HS-27A (cell line): ENCODE measurements at regions not wholly inside any gene's neighbourhood (a gene's known extent, or its start where the extent isn't known, plus 50 kb on each side); places are given as distances from the start of the nearest gene placed in this dataset.

Experiments
- DNase-seq: peaks from one replicate; pipeline ENCODE4 v3.0.0-alpha.2; 2012; ENCODE audit warnings: low read depth, missing footprints

- DNase-seq: no peak
These were observed 1329.0 kb upstream of the WWC1 start for GRCh38 chr5:166962461-166962860.

DNA sequence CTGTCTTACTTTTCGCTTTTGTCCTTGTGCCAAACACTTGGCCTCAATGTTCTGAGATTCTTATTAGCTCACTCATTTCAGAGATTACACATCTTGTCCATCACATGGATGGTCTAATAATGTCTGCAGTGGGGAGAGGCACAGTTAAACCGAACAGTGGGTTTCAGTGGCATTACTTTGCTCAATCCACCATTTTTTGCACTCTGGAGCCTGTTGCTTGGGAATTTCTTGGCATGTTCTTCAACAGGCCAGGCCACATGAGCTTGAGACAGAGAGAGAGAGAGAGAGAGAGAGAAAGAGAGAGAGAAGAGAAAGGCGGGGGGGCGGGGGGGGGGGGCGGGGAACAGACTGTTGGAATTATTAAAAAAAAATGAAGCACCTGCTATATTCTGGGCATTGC is 1327.8 kb upstream of the WWC1 start:
- no peak for DNase-seq

GRCh38 chr5:166977911-166978422 is 1313.5 kb upstream of the WWC1 start:
- DNase-seq: no peak

DNA sequence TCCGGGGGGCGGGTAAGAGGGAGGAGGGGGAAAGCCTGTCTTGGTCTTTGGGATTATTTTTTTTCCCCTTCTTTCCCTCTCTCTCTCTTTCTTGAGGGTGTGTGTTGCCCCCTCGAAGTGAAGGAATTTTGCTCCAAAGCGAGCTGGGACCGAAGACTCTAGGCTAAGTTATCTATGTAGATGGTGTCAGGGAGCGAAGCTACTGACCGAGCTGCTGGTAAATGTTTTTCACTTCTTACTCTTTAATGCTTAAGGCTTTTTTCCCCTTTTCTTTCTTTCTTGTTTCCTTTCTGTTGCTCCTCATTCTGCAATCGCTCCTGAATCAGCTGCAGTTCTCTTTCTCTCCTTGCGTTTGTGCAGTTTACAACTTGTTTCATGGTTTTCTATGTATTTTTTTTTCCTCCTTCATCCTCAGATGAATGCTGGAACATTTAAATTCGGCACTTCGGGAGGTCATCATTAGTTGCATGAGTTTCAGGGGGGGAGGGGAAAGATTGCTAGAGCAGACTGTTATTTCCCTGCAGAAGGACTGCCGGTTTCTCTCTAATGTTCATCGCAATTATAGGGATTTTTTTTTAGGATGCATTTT is 1312.0 kb upstream of the WWC1 start:
- DNase-seq: no peak

DNA sequence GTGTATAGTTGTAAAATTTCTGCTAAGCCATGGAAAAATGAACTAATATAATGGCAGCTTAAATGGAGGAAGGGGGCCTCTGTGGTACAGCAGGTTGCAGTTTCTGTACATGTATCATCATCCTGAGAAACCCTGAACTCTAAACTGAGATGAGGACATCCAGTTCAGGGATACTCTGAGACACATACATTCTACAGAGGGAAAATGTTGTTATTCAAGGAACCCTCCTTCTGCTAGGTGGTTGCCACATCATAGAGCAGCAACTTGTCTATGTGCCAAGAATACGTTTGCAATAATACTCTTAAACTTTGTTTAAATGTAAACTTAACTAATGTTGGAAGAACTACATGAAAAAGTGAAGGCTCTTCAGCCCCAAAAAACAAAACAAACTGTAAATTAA is 1310.8 kb upstream of the WWC1 start:
- DNase-seq: no peak

GRCh38 chr5:166982226-166982625 is 1309.2 kb upstream of the WWC1 start:
- no peak for DNase-seq

- no peak for DNase-seq
These were observed 1299.8 kb upstream of the WWC1 start for GRCh38 chr5:166991601-166992000.

DNA sequence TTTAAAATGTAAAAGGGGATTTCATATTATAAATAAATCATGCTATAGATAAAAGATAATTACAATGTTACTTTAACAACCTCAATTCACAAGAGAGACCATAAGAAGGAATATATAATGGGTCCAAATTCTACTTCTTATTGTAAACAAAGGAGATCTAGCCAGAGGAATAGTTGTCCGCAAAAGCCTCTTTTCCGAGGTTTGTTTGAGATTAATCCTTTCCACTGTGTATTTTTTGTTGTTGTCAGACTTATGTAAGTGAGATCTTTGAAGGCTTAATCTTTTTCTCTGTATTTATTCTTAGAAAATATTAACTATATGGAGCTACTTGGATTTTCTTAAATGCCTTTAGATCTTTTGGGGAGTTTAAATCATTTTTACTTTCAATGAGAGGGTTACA is 1299.3 kb upstream of the WWC1 start:
- DNase-seq: no peak

GRCh38 chr5:166992874-166993722 is 1298.3 kb upstream of the WWC1 start:
- no peak for DNase-seq

DNA sequence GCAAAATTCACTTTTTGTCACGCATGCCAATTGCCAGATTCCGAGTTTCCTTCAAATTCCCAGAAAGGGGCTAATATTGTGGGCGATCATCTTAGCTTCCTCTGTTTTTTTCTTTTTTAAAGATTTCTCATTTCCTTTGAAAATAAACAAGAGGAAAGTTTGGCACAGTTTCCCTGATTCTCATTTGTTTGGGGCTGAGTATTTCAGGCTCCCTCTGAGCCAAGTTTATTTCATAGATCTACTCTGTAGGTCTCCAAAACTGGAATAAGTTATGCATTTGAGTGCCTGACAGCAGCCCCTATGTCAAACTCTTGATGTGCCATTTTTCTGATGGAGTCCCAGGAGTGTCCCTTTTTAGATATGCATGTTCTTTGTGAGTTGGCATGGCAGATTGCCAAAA is 1297.2 kb upstream of the WWC1 start:
- DNase-seq: no peak

DNA sequence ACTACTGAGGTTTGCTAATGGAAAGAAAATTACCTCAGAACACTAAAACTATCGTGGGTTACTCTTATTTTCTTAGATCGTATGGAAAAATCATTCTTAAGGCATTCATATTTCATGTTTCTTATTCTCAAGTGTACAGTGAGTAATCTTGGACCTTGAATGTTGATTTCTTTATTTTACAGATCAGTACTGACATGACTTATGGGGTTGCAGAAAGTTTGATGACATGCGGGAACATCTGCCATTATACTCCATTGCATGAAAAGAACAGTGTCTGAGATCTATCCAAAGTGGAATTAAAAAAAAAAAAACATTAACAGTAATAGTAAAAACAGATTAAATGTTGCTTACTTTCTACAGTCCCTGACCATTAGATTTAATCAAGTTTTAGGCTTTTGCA is 1290.2 kb upstream of the WWC1 start:
- DNase-seq: no peak

DNA sequence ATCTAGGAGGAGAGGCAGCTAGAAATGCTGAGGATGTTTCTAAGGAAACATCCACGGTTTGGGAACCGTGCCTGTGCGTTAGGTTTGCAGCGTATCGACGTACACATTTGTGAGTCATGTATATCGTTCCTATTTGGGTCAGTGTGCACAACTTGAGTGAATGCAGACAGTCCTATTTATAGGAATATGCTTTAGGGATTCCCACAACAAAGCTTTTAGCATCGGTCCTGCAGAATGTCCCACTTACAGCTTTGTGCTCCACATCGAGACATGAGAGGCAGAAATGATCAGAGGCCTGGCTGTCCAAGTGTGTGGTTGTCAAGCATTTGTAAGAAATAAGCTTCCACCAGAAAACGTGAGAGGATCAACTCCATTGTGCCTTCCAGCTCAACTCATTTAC is 1282.7 kb upstream of the WWC1 start:
- no peak for DNase-seq

GRCh38 chr5:167011196-167011595 is 1280.2 kb upstream of the WWC1 start:
- DNase-seq: no peak

DNA sequence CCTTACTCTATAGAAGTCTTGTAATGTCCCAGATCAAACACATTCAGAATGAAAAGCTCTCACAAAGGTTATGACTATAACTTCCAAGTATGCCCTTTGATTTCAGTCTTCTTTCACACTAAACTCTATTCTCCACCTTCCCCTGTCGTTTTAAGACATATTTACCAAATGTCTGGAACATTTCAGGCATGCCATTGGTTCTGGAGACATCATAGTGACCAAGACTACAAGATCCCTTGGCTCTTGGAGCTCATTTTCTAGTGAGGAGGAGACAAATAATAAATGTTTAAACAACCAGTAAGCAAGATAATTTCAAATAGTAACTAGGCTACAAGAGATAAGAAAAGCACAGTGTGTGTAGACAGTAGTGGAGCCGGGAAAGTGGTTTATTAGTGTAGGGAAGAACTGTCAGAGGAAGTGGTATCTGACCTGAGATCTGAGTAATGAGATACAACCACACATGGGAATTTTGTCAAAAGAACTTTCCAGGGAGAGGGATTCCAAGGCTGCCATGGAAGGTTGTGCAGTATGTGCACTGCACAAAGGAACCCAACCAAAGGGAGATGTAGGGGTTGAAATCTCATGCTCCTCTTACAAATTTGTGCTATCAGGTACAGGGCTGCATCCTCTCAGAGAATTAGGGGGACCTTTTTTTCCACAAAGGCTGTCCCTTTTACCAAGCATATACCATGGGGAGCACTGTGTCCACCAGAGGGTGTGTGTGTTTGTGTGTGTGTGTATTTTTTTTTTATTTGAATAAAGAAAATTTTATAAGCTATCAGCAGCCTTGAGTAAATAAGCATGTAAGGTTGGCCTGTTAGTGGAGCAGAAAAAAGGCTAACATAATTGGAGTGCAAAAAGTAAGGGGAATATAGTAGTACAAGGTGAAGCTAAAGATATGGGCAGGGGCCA is 1279.1 kb upstream of the WWC1 start:
- DNase-seq: no peak

DNA sequence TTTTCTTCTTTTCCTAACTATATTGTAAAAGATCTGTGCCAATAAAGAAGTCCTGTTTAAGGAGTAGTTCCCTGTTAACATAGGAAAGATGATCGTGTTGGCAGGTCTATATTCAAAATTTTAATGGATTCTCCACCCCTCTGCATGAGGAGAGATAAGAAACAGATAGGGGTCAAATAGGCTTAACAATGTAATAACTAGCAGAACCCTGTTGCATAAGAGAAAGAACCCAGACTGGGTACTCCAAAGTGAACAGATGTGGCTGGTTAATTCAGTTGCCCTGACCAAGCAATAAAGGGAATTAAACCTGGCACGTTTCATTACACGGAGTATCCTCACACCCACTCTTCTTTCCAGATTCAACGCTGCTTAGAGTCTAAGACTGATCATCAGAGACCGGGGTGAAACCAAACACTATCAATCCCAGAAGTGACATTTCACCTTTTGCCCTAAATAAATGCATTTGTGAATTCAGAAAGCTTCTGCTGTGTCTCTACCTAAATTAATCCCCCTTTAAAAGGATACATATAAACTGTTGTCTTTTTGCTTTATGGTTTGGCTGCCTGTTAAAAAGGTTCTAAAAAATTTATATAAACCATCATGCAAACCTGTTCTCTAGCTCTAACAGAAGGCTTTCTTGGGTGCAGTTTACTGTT is 1276.9 kb upstream of the WWC1 start:
- no peak for DNase-seq

- no peak for DNase-seq
These were observed 1271.0 kb upstream of the WWC1 start for GRCh38 chr5:167020418-167020817.

GRCh38 chr5:167029488-167029887 is 1262.0 kb upstream of the WWC1 start:
- DNase-seq: no peak

GRCh38 chr5:167030500-167031120 is 1260.8 kb upstream of the WWC1 start:
- no peak for DNase-seq

DNA sequence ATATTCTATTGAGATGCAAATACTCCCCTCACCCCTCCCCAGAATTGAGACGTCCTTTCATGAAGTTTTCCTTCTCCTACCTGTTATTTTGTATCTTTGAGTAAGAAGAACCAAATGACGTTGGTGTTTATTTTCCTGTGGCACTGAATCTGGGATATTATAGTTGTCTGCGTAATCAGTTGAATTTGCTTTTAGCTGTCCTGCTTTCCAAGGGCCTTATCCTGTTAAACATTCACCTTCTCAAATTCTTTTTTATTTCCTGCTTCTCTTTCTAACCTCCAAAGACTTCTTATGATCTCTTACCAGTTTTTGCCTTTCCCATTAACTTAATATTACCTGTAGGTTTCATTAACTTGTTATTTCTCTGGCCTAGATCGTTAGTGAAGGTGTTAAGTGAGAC is 1254.9 kb upstream of the WWC1 start:
- no peak for DNase-seq

- no peak for DNase-seq
These were observed 1242.3 kb upstream of the WWC1 start for GRCh38 chr5:167049043-167049663.
